CMK (cell line): ENCODE measurements at regions not wholly inside any gene's neighbourhood (a gene's known extent, or its start where the extent isn't known, plus 50 kb on each side); places are given as distances from the start of the nearest gene placed in this dataset.
"Not testable (repeated sequence)": the region's sequence is repeated elsewhere in the genome, so short reads cannot be mapped to it uniquely, and the experiment has no call there.

Experiments
- DNase-seq: peaks from one replicate; pipeline ENCODE4 v3.0.0-alpha.2; 2010; ENCODE audit warnings: low read depth

DNA sequence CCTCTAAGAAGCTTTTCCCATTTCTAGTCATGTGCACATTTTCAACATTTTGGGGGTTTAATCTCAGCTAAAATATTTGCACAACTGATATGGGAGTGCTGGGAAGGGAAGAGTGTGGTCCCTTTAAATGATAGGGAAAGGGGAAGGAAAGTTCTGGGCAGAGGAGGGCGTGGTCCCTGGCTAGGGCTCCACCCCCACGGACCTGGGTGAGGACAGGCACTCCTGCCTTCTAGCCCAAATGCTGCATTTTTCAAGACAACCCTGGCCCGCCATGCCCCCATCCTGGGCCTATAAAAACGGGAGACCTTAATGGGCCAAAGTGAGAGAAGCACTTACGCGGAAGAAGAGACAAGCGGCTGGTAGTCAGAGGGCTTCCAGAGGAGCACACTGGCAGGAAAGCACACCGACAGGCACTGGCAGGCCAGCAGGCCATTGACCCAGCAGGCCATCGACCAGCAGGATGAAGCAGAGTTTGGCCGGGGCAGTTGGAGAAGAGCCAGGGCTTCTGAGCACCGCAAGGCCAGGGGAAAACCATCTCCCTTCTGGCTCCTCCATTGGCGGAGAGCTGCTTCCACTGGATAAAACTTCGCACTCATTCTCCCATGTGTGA lies 266.7 kb downstream of the SPRY2 start:
- no peak for DNase-seq

DNA sequence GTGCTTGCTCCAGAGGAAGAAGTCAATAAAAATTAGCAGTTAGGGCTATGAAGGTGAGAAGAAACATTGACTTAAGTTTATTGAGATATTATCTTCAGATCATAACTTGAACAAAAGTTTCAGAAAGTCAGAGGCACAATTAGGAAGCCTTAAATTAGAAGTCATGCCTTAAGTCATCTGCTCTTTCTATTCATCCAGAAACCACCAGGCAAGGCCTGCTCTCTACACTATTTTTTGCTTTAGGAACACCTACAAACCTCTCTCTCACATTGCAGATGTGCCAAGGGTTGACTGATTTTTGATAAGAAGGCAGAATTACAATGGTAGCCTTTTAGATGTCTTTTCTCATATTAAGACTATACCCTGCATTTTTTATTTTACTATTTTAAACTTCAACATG lies 268.7 kb downstream of the SPRY2 start:
- DNase-seq: no peak

DNA sequence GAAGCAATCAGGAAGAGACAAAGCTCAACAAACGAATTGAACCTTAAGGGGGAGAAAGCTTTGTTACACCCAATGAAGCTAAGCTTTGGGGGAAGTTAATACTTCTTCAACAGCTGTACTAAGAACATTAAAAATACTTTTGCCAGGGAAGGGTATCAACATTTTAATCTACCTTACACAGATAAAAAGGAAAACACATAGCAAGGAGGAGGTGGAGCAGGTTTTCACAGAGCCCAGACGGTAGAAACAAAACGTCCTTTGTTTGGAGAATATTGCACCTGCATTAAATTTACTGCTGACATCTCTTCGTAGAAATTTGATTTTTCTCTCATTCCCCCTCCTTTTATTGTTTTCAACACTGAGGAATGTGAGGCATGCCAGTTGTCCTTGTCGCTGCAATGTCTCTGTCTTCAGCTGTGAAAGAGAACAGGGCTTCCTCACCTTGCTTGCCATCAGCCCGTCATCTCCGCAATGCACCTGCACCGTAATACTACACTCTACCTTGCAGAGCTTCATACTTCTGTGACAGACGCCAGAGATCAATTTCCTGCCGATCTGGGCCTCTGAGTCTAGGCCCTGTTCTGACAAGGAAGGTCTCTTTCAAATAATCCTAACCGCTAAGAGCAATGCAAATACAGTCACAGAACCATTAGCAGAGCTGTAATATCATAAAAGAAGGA lies 270.8 kb downstream of the SPRY2 start:
- DNase-seq: no peak

DNA sequence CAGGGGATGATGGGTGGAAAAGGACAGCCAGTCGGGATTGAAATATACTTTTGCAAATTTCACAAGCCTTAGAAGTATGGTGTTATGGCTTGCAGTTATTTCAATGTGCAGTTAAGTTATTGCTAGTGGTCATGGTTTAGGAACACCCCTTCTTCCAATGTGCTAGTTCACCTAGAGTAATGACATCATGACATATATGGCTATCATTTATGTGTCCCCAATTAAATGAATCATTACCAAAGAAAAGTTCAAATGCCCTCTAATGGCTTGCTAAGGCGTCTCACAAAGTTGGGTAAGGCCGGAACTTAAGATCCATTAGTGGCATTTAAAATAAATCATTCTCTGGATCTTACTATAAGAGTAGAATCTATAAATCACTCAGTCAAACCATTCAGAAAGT lies 271.6 kb downstream of the SPRY2 start:
- no peak for DNase-seq

DNA sequence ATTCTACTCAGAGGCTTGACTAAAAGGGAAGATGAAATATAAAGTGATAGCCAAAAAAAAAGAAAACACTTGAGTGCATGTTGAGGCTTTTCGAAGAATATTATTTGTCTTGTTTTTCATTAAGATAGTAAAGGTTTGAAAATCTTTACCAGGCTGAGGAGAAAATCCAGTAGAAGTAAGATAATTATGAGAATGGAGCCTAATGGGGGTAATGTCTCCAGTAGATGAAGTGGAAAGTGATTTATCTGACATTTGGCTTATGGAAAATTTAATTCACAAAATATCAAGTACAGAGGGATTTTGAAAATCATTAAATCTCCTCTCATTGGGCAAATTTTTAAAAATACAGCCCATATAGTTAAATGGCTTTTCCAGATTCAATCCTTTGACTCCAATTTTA lies 274.9 kb downstream of the SPRY2 start:
- DNase-seq: no peak

DNA sequence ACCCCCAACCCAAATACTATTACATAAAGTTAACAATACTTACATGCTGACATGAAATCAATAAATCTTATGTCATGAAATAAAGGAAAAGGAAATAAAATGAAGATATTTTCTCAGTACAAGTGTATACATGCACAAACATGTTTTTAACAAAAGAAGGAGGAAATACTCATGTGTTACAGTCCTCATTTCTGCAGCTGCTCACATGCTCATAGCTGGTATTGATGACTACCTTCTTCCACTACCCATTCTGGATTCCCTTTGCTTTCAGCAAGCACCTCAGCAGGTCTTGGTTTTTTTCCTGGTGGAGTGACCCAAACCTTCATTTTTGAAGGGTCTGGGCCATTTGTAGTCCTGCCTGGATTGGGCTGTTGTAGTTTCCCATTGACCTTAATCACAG lies 278.5 kb downstream of the SPRY2 start:
- DNase-seq: not testable (repeated sequence)

DNA sequence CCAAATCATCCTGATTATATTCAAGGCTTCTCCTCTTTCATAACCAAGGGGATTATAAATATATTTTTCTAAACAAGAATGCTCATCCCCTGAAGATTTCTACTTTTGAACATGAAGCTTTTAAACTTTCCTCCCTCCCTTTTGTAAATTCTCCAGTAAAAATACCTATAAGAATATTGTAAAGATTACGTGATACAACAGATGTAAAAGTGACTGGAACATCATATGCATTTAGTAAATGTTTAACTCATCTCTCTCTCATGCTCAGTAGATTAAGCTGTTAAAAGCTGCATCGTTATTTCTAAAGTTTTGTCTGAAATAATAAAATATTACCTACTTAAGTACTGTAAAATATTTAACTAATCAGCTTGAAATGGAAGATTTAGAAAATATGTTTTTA lies 281.1 kb downstream of the SPRY2 start:
- no peak for DNase-seq

DNA sequence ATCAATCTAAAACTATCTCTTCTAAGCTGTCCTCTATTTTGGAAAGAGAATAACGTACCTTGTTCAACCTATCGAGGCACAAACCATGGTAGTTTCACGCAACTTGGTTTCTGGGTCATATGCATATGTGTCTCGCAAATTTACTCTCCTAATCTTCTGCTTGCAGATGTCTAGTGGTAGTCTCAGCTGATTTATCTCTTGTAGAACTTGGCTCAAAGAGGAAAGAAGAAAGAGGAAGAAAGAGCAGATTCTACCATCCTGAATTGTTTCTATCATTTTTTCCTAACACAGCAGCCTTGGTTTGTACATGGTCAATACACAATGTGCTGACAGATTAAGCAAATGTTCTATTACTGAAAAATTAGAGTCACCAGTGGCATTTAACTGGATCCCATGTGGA lies 282.3 kb downstream of the SPRY2 start:
- no peak for DNase-seq

DNA sequence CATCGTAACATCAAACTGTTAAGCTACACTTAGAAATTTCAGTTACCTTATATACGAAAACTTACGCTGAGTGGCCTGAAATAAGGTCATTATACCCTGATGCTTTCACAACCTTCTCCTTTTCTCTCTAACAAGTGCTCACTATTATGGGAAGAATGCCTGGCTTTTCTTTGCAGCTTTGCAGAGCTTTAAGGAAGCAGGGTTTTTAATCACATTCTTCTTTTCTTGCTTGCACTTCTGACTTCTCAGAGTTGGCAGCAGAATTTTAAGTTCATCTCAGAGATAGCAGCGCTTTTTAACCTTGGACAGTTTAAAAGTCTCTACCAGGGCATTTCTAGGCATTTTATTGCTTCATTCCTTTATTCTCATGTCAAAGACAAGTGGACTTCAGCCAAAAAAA lies 285.1 kb downstream of the SPRY2 start:
- no peak for DNase-seq

DNA sequence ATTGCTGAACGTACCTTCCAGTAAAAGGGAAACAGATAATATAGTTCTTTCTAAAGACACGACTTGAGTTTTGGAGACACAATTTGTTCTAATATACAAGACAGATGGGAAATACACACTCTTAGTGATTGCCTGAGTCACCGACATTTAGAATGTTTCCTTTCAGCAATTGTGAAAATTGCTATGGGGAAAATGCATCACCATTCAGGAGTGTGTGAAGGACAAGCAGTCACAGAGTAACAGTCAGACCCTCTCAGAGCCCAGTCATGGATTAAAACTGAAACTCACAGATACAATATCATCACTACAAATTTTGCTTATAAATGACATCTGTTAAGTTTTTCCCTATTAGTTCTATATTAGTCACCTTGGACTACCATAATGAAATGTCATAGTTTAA lies 286.1 kb downstream of the SPRY2 start:
- DNase-seq: no peak

DNA sequence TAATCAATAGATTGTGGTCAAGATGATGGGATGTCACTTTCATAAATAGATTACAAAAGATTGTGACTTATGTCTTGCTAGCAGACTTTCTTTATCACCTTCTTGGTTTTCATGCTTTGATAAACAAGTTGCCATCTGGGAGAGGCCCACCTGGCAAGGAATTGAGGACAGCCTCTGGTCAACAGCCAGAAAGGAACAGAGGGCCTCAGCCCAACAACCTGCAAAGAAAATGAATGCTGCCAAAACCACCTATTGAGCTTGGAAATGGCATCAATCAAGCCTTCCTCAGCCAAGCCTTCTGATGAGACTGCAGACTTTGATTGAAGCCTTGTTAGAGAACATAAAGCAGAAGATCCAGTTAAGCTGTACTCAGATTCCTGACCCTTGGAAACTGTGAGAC lies 288.6 kb downstream of the SPRY2 start:
- no peak for DNase-seq

DNA sequence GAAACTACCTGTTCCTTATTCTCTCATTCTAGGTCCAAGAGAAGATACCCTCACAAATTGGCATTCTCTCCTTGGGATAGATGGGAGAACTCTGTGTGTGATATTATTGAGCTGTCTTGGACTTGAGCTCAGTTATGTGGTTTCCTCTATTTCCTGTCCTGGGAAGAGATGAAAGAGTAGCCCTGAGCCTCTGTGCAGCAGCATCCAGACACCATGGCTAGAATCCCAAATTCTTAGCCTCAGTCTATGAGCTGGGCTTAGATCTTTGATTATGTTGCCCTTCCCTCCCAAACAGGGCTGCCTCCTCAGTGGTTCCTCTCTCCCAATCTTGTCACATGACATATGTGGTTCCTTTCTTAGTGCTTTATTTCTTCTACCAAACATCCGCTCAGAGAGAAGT lies 290.7 kb downstream of the SPRY2 start:
- no peak for DNase-seq

DNA sequence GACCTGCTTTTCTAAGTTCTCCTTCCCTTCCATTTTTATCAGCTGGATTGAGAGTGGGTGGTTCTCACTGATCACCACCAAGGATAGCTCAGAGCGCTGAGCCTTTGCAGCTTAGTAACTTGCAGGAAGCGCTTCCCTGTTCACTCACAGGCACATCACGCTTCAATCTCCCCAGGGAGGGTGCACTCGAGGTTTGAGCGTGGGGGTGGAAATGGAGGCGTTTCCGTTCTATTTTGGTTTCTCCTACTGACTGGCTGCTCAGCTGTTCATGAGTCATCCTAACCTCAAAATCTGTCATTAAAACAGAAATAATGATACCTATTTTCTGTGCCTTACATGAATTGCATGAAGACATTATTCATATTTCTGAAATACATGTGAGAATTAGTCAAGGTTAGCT lies 292.1 kb downstream of the SPRY2 start:
- peak; percentile 48 for DNase-seq

DNA sequence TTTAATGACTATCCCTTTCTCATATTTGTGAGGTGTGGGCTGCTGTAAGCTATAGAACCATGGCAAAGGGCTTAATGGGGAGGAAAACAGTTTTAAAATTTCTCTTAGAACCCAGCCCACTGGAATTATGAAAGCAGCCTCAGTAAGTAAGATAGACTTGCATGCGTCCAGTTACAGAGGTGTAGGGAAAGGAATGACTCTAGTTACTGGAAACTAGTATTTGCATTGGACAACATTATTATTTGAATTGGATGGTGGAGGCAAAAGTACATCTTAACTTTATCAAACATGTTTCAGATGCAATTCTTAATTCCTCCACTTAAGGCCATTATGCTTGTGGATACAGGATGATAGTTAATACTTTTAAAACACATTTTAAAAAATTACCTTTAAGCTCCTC lies 292.9 kb downstream of the SPRY2 start:
- no peak for DNase-seq

DNA sequence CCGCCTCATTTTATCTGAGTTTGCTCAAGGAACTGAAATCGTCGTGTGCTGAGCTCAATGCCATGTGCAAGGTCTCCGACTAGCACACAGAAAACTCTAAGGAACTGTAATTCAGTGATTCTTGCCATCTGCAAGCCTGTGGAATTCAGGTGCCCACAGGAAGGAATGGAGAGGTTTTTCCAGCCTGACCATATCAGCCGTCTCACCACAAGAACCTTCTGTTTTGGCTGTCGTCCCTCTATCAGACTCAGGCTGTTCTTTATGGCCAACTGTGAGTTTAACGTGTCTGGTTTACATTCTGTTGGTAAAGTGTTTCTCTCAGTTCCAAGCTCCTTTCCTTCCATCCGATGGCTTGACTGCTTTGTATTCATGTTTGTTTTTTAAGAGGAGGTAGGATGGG lies 293.5 kb downstream of the SPRY2 start:
- no peak for DNase-seq

DNA sequence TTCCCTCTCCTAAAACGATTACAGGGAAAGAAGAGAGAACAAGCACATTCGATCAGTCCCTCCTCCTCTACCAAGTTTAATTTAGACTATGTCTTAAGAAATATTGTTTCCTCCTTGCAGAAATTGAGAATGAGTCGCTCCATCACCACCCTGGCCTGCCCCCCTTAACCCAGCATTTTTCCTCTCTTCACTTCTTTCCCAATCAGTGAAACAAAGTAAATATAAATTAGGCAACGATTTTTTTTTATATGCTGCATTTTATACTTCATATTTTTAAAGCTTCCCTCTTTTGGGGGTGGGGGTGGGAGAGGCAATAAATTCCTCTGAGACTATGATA lies 300.0 kb downstream of the SPRY2 start:
- no peak for DNase-seq

DNA sequence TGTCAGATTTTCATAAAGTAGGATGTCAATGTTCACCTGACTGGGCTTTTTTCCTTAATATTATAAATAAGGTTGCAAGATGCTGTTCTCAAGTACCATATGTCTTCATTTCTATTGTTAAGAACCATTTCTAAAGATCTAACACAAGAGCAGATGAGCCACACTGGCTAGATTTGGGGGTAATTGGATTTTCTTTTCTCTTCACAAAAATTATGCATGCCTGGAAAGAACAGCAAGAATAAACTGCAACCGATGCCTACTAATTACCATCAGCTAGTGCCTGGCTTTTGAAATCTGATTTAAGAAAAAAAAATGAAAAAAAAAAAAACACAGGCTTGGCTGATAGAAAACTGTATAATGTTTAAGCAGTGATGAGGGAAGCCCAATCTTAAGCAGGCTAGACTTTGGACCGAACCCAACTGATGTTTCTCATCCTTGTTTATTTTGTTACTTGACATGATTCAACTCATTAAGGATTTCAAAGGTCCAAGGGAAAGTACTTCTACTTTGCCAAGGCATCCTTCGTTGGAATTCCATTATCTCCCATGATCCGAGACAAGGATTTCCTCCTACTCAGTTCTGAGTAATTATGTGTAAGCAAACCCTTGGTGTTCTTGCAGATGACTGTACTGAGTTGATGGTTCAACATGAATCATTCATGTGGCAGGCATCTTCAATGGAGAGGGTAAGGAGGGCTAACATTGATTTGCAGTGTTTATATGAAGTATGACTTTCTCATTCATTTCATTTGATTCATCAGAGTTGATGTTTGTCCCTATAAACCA lies 300.5 kb downstream of the SPRY2 start:
- DNase-seq: no peak

DNA sequence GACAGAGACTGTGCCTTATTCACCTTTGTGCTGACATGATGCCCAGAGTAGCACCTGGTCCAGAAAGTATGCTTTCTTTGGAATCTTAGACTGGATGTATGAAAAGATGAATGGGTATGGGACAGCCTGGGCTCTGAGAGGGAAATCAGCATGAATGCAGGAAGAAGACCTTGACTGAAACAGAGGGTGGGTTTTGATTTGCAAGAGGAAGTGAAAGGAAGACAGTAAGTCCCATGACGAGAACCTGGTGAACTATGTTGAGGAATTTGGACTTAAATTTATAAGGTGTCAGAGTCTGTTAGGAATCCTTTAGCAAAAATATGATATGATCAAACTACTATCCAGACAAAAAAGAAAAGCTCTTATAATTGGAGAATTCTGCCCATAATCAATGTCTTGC lies 301.9 kb downstream of the SPRY2 start:
- DNase-seq: no peak

DNA sequence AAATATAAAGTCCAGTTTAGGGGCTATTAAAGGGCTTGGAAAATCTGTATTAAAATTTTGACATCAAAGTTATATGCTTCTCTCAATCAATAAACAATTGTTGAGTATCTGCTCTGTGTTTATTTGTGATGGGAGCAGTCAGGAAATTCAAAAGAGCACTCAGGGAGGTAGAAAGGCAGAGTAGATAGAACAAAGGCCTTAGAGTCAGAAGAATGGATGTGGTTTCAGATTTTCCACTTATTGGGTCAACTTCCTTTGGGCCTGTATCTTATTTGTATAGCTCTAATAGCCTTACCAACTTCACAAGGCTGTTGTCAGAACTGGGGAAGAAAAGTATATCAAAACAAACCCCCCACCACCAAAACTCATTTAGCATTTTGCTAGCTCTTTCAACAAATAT lies 302.6 kb downstream of the SPRY2 start:
- no peak for DNase-seq

DNA sequence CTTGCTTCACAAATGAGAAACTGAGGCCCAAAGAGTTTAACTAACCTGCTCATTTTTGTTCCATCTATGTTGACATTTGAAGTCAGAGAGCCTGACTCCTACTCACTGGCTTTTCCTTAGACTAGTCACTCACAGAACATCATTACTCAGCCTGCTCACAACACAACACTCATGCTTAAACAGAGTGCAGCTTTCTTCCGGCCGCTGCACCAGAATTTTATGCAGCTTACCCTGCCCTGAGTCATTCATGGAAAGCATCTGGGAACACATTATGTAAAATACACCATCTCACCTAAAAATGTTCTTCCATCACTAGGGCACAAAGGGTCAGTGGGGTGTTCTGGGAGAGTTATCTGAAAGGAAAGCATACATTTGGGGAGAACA lies 303.4 kb downstream of the SPRY2 start:
- no peak for DNase-seq

DNA sequence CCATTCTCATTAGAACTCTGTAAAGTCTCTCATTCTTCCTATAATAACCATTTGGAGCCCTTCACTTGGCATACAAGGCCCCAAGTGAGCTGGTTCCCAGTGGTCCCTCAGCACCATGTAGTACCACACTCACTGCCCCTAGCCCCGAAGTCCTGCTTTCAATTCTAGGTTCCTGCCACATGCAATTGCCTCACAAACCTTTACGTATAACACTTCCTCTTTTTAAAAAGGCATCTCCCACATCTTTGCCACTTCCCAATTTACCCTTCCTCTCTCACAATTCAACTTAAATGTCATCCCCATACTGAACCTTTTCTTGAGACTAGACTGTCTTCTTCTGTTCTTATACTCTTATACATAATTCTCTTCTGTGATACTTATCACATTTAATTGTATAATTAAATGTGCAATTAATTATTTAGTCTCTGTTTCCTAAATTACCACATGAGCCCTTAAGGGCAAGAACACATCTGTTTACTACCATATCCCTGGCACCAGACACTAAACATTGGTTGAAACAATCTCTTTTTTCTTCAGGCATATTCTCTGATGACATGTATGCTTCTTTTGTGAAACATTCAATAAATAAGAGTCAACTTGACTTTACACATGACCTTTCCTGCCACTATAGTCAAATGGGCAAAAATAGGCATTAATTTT lies 304.0 kb downstream of the SPRY2 start:
- no peak for DNase-seq

DNA sequence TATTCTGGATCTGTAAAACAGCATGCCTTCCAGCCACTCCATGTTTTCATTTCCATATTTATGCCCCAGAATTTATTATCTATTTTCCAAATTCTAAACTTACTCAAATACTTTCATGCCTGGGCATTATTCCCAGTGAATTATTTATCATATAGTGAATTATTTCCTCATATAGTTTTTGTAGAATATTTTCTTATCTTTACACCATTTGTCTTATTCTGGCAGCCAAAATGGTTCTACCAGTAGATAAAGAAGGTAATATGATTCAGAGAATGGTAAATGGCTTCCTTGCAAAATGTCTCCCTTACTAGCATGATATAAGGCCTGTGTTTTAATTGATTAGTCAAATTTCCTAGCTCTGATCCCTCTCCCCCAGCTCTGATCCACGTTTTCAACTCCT lies 305.8 kb downstream of the SPRY2 start:
- DNase-seq: no peak

DNA sequence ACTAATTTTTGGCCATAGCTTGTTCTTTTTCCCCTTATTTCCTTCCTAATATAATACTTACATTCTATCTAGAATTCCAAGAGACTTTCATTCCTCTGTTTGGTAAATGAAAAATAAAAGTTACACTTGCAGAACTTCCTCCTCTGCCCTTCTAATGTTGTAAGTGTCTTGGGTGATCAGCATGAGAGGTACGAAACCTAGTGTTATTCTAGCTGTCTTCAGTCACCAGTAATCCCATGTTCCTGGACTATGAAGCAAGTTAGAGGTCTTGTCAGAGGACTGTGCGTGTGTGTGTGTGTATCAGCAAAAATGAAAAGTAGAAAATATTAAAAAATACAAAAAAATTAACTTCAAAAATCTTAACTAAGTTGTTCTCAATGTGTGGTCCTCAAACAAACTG lies 307.0 kb downstream of the SPRY2 start:
- no peak for DNase-seq
